H1 (cell line): ENCODE measurements at regions not wholly inside any gene's neighbourhood (a gene's known extent, or its start where the extent isn't known, plus 50 kb on each side); places are given as distances from the start of the nearest gene placed in this dataset.

Experiments
- CTCF ChIA-PET: fragments of 300-600 bp; sonication (Branson Sonifier 250); formaldehyde crosslinking; loops from one replicate; lab custom pipeline; 2021; ENCODE audit not compliant: partially characterized antibody; lab: Charles Lee
- POLR2A ChIA-PET: fragments of 300-600 bp; sonication (Branson Sonifier 250); formaldehyde crosslinking; loops from one replicate; lab custom pipeline; 2021; ENCODE audit warnings: inconsistent platforms; ENCODE audit not compliant: partially characterized antibody; lab: Charles Lee
- DNase-seq, 2 experiments: peaks; one replicate each; pipeline versions ENCODE4 v3.0.0 to v3.0.0-alpha.2; 2010 to 2022; ENCODE audit warnings: low spot score in 2 of 2, low read depth in 1 of 2, mixed read lengths in 1 of 2
- FAIRE-seq: peaks from 2 replicates; lab custom pipeline; 2011; peaks lifted over from hg19 to GRCh38; lab: Jason Lieb, UNC
- H2AFZ ChIP-seq: 2 replicates; pipeline ENCODE4 v1.8.1; 2012; ENCODE audit warnings: low read length, inconsistent platforms
- H2AK5ac ChIP-seq: 2 replicates; pipeline ENCODE4 v1.6.1; 2013; ENCODE audit warnings: low read depth, low read length
- H2BK120ac ChIP-seq: replicated peaks from 2 replicates; pipeline ENCODE3; 2013; ENCODE audit warnings: low read depth, low read length, inconsistent platforms
- H2BK12ac ChIP-seq: 2 replicates; pipeline ENCODE4 v1.6.1; 2013; ENCODE audit warnings: low read depth, low read length
- H2BK15ac ChIP-seq: 2 replicates; pipeline ENCODE4 v1.6.1; 2013; ENCODE audit warnings: low read length
- H2BK20ac ChIP-seq: 2 replicates; pipeline ENCODE4 v1.6.1; 2013; ENCODE audit warnings: low read length
- H2BK5ac ChIP-seq: 2 replicates; pipeline ENCODE4 v1.6.1; 2013; ENCODE audit warnings: low read depth, low read length
- H3K14ac ChIP-seq: 2 replicates; pipeline ENCODE4 v1.6.1; 2013; ENCODE audit warnings: inconsistent platforms; ENCODE audit not compliant: insufficient read length
- H3K18ac ChIP-seq: 2 replicates; pipeline ENCODE4 v1.6.1; 2013; ENCODE audit warnings: low read length; ENCODE audit errors: extremely low read depth
- H3K23ac ChIP-seq: 2 replicates; pipeline ENCODE4 v1.6.1; 2013; ENCODE audit warnings: inconsistent platforms; ENCODE audit not compliant: insufficient read length
- H3K23me2 ChIP-seq: 2 replicates; pipeline ENCODE4 v1.6.1; 2013; ENCODE audit warnings: low read depth, low read length
- H3K27ac ChIP-seq: 2 replicates; pipeline ENCODE4 v1.6.1; 2011; ENCODE audit warnings: low read depth, low read length, inconsistent platforms
- H3K27me3 ChIP-seq, 4 experiments: replicated peaks in 1 of 4; 1 replicate in 1 of 4; 2 replicates in 3 of 4; pipeline versions ENCODE4 v1.6.1 to v1.8.1; 2011 to 2013; ENCODE audit warnings: low read length in 3 of 4, mild to moderate bottlenecking in 3 of 4, inconsistent platforms in 2 of 4, mixed read lengths in 2 of 4, moderate library complexity in 1 of 4; ENCODE audit not compliant: control insufficient read depth in 3 of 4, insufficient read depth in 3 of 4; ENCODE audit errors: extremely low read depth in 1 of 4
- H3K36me3 ChIP-seq, 4 experiments: 2 replicates each; pipeline versions ENCODE4 v1.6.1 to v1.8.1; 2011 to 2013; ENCODE audit warnings: mild to moderate bottlenecking in 4 of 4, low read length in 3 of 4, moderate library complexity in 2 of 4, control low read depth in 1 of 4, inconsistent platforms in 1 of 4; ENCODE audit not compliant: insufficient read depth in 4 of 4, control insufficient read depth in 2 of 4
- H3K4ac ChIP-seq: replicated peaks from 2 replicates; pipeline ENCODE3; 2013; ENCODE audit warnings: low read length, low read depth, mixed read lengths, inconsistent platforms; ENCODE audit not compliant: insufficient read length
- H3K4me1 ChIP-seq, 4 experiments: replicated peaks in 1 of 4; 1 replicate in 1 of 4; 2 replicates in 3 of 4; pipeline versions ENCODE4 v1.6.1 to v1.8.1; 2011 to 2013; ENCODE audit warnings: low read length in 3 of 4, inconsistent platforms in 2 of 4, mixed read lengths in 1 of 4; ENCODE audit not compliant: insufficient read depth in 4 of 4, control insufficient read depth in 3 of 4
- H3K4me2 ChIP-seq, 2 experiments: 2 replicates each; pipeline versions ENCODE4 v1.6.1 to v1.8.1; 2011 to 2013; ENCODE audit warnings: low read depth in 2 of 2, low read length in 2 of 2, control low read depth in 1 of 2, inconsistent platforms in 1 of 2, mild to moderate bottlenecking in 1 of 2; ENCODE audit not compliant: insufficient read depth in 1 of 2
- H3K4me3 ChIP-seq, 4 experiments: fragments of 200-600, 300-600 bp in 1 of 4; sonication (generic), shearing (Covaris generic), sonication (Bioruptor Twin) in 1 of 4; 2 replicates each; pipeline versions ENCODE4 v1.5.1 to v1.8.1; 2011 to 2016; ENCODE audit warnings: low read length in 4 of 4, low read depth in 3 of 4, control low read depth in 2 of 4, inconsistent platforms in 2 of 4, mild to moderate bottlenecking in 2 of 4, mixed read lengths in 1 of 4, moderate library complexity in 1 of 4; ENCODE audit not compliant: insufficient read depth in 2 of 4; ENCODE audit errors: extremely low read depth in 1 of 4
- H3K56ac ChIP-seq: replicated peaks from 2 replicates; pipeline ENCODE3; 2013; ENCODE audit warnings: low read depth, mild to moderate bottlenecking, mixed read lengths, low read length, inconsistent platforms; ENCODE audit not compliant: insufficient read length
- H3K79me1 ChIP-seq: 2 replicates; pipeline ENCODE4 v1.6.1; 2013; ENCODE audit warnings: low read depth, low read length, control low read depth
- H3K79me2 ChIP-seq, 2 experiments: 2 replicates each; pipeline versions ENCODE4 v1.6.1 to v1.8.1; 2012 to 2013; ENCODE audit warnings: low read length in 2 of 2, mild to moderate bottlenecking in 2 of 2, inconsistent platforms in 1 of 2; ENCODE audit not compliant: insufficient read depth in 2 of 2, control insufficient read depth in 1 of 2
- H3K9ac ChIP-seq, 4 experiments: replicated peaks in 1 of 4; 1 replicate in 1 of 4; 2 replicates in 3 of 4; pipeline versions ENCODE4 v1.6.1 to v1.8.1; 2011 to 2013; ENCODE audit warnings: low read depth in 3 of 4, low read length in 3 of 4, control low read depth in 2 of 4, mild to moderate bottlenecking in 2 of 4, moderate library complexity in 2 of 4, inconsistent platforms in 1 of 4; ENCODE audit errors: extremely low read depth in 1 of 4
- H3K9me3 ChIP-seq, 2 experiments: 2 replicates each; pipeline versions ENCODE4 v1.6.1 to v1.8.1; 2012 to 2013; ENCODE audit warnings: mild to moderate bottlenecking in 2 of 2, moderate library complexity in 2 of 2, control low read depth in 1 of 2, inconsistent platforms in 1 of 2, low read depth in 1 of 2, low read length in 1 of 2, mixed read lengths in 1 of 2; ENCODE audit not compliant: insufficient read depth in 2 of 2
- H4K20me1 ChIP-seq, 2 experiments: replicated peaks in 1 of 2; 2 replicates each; pipeline versions ENCODE3 to v1.8.1; 2011 to 2013; ENCODE audit warnings: inconsistent platforms in 2 of 2, low read length in 2 of 2, mild to moderate bottlenecking in 1 of 2; ENCODE audit not compliant: insufficient read depth in 2 of 2, control insufficient read depth in 1 of 2
- H4K5ac ChIP-seq: 2 replicates; pipeline ENCODE4 v1.6.1; 2013; ENCODE audit warnings: low read length, low read depth, mixed read lengths, inconsistent platforms; ENCODE audit not compliant: insufficient read length
- H4K8ac ChIP-seq: 2 replicates; pipeline ENCODE4 v1.8.0; 2013; ENCODE audit warnings: mild to moderate bottlenecking, moderate library complexity, low read length, inconsistent platforms; ENCODE audit not compliant: insufficient read depth; ENCODE audit errors: extremely low read depth
- H4K91ac ChIP-seq: replicated peaks from 2 replicates; pipeline ENCODE3; 2013; ENCODE audit warnings: low read length, mixed read lengths, inconsistent platforms; ENCODE audit not compliant: insufficient read length
- BCL11A ChIP-seq, 2 experiments: IDR thresholded peaks; one replicate each; pipeline ENCODE4 v1.6.1; 2011; ENCODE audit warnings: low read depth in 2 of 2, low read length in 2 of 2, mild to moderate bottlenecking in 2 of 2
- CBX5 ChIP-seq: fragments of 300-800, 300-1000 bp; sonication (generic); IDR thresholded peaks from 2 replicates; pipeline ENCODE4 v1.7.1; 2016; ENCODE audit warnings: antibody characterized with exemption, low read length, low read depth
- GTF2F1 ChIP-seq: IDR thresholded peaks from 2 replicates; pipeline ENCODE4 v1.6.1; 2012; ENCODE audit warnings: low read depth, low read length, improper control_type of control experiment, borderline replicate concordance
- HDAC6 ChIP-seq: IDR thresholded peaks from one replicate; pipeline ENCODE4 v1.7.1; 2012; ENCODE audit warnings: low read depth, mild to moderate bottlenecking, inconsistent platforms, low read length, moderate library complexity
- JUN ChIP-seq: IDR thresholded peaks from 2 replicates; pipeline ENCODE4 v1.6.1; 2011; ENCODE audit warnings: low read depth, mild to moderate bottlenecking, improper control_type of control experiment, low read length
- JUND ChIP-seq: IDR thresholded peaks from 2 replicates; pipeline ENCODE4 v1.6.1; 2011; ENCODE audit warnings: mild to moderate bottlenecking, improper control_type of control experiment, low read length
- MAFK ChIP-seq: IDR thresholded peaks from 2 replicates; pipeline ENCODE4 v1.6.1; 2012; ENCODE audit warnings: low read depth, mild to moderate bottlenecking, improper control_type of control experiment, low read length
- PHF8 ChIP-seq: fragments of 200-600 bp; sonication (generic); conservative IDR thresholded peaks from 2 replicates; pipeline ENCODE4 v1.7.1; 2012; ENCODE audit warnings: low read depth, mild to moderate bottlenecking, inconsistent platforms, low read length, moderate library complexity
- POLR2AphosphoS5 ChIP-seq: IDR thresholded peaks from 2 replicates; pipeline ENCODE4 v1.6.1; 2011; ENCODE audit warnings: low read depth, low read length
- RFX5 ChIP-seq: IDR thresholded peaks from 2 replicates; pipeline ENCODE4 v1.6.1; 2011; ENCODE audit warnings: low read depth, low read length, improper control_type of control experiment, borderline replicate concordance
- RNF2 ChIP-seq: fragments of 200-900, 300-1000 bp; sonication (generic); IDR thresholded peaks from 2 replicates; pipeline ENCODE4 v1.7.1; 2016; ENCODE audit warnings: borderline replicate concordance, low read depth, mild to moderate bottlenecking, antibody characterized with exemption, low read length; ENCODE audit not compliant: poor library complexity, severe bottlenecking; ENCODE audit errors: missing control alignments
- TEAD4 ChIP-seq: IDR thresholded peaks from 2 replicates; pipeline ENCODE4 v1.6.1; 2012; ENCODE audit warnings: low read depth, low read length, inconsistent platforms, mixed read lengths
- YY1 ChIP-seq: IDR thresholded peaks from 2 replicates; pipeline ENCODE4 v1.6.1; 2011; ENCODE audit warnings: low read depth, mild to moderate bottlenecking, low read length
- WGBS, 2 experiments: shearing (Covaris generic) in 1 of 2; methylation state at CpG; one replicate each; pipeline versions ENCODE4 v1.1.6 to v1.1.7; 2013 to 2015; ENCODE audit warnings: low lambda C conversion rate in 2 of 2, mixed read lengths in 2 of 2, inconsistent platforms in 1 of 2, low coverage in 1 of 2, missing lambda C conversion rate in 1 of 2; ENCODE audit not compliant: insufficient replicate concordance in 2 of 2, insufficient coverage in 1 of 2, insufficient read length in 1 of 2; ENCODE audit errors: extremely low coverage in 1 of 2, missing lambda C conversion rate in 1 of 2; 5-methylcytosine and 5-hydroxymethylcytosine counted together
- TF ChIP-seq, protein P1 (sequence below): IDR thresholded peaks from 2 replicates; pipeline ENCODE4 v1.6.1; 2011; ENCODE audit warnings: low read length, improper control_type of control experiment

GRCh38 chr9:118984607-118985006 is 384.6 kb downstream of the BRINP1 start:
- no peaks in the 10 kb centered on the region for H4K20me1 ChIP-seq
- H3K4me1 ChIP-seq = peaks cover 0 to 4% (median 0%) of the 10 kb centered on the region in 4 experiments; a peak in 1 of 7 replicates
- no peak overlapping the region for H3K9ac ChIP-seq
- no peak overlapping the region for H3K18ac ChIP-seq
- H3K14ac ChIP-seq = no peak overlapping the region
- H2AFZ ChIP-seq = no peak overlapping the region
- ChIA-PET POLR2A (interaction anchor here (0.8 kb wide), 1 partner anchor 381 kb away, joined by 3 read pairs; no protein-coding TSS in a partner anchor), CTCF (interaction anchor here (0.6 to 1.0 kb wide), 2 partner anchors 43 to 50 kb away, joined by 3 to 4 read pairs; no protein-coding TSS in a partner anchor)
- no peak overlapping the region for H2AK5ac ChIP-seq
- H3K36me3 ChIP-seq = no peaks in the 10 kb centered on the region
- H4K8ac ChIP-seq = no peak overlapping the region
- no peak overlapping the region for H3K4me3 ChIP-seq
- no peak overlapping the region for H3K4me2 ChIP-seq
- H3K9me3 ChIP-seq = no peaks in the 10 kb centered on the region
- H4K91ac ChIP-seq = no peak overlapping the region
- H3K56ac ChIP-seq = no peak overlapping the region
- H4K5ac ChIP-seq = no peak overlapping the region
- no peak overlapping the region for H3K4ac ChIP-seq
- WGBS, 2 experiments = 75% methylated on average over 1 of the region's 1 CpG; no CpG with 5 or more reads in 1 of the 2 experiments
- DNase-seq (no peak), FAIRE-seq (no peak)
- no peak overlapping the region for H2BK15ac ChIP-seq
- H3K27me3 ChIP-seq = no peaks in the 10 kb centered on the region
- H2BK5ac ChIP-seq = no peak overlapping the region
- no peaks in the 10 kb centered on the region for H3K79me2 ChIP-seq
- H3K23me2 ChIP-seq = no peaks in the 10 kb centered on the region
- H2BK12ac ChIP-seq = no peak overlapping the region
- no peak overlapping the region for H2BK20ac ChIP-seq
- no peak overlapping the region for H3K27ac ChIP-seq
- no peaks in the 10 kb centered on the region for H3K79me1 ChIP-seq
- H2BK120ac ChIP-seq = no peak overlapping the region
- no peak overlapping the region for H3K23ac ChIP-seq
- no peak for TF ChIP-seq POLR2AphosphoS5
- TF ChIP-seq PHF8 = no peak
- no peak for TF ChIP-seq JUND
- no peak for TF ChIP-seq MAFK
- TF ChIP-seq RNF2 = no peak
- TF ChIP-seq CBX5 = no peak
- no peak for TF ChIP-seq YY1
- TF ChIP-seq, protein P1, sequence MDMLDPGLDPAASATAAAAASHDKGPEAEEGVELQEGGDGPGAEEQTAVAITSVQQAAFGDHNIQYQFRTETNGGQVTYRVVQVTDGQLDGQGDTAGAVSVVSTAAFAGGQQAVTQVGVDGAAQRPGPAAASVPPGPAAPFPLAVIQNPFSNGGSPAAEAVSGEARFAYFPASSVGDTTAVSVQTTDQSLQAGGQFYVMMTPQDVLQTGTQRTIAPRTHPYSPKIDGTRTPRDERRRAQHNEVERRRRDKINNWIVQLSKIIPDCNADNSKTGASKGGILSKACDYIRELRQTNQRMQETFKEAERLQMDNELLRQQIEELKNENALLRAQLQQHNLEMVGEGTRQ = no peak
- no peak for TF ChIP-seq GTF2F1
- TF ChIP-seq RFX5 = no peak
- no peak for TF ChIP-seq BCL11A (IDR thresholded peaks at IDR 0.05; ENCODE audit: low read depth in 2 of 2, low read length in 2 of 2)
- no peak for TF ChIP-seq HDAC6
- TF ChIP-seq JUN = no peak
- TF ChIP-seq TEAD4 = no peak
